ENCODE measurements at regions not wholly inside any gene's neighbourhood (a gene's known extent, or its start where the extent isn't known, plus 50 kb on each side); places are given as distances from the start of the nearest gene placed in this dataset.

DNA sequence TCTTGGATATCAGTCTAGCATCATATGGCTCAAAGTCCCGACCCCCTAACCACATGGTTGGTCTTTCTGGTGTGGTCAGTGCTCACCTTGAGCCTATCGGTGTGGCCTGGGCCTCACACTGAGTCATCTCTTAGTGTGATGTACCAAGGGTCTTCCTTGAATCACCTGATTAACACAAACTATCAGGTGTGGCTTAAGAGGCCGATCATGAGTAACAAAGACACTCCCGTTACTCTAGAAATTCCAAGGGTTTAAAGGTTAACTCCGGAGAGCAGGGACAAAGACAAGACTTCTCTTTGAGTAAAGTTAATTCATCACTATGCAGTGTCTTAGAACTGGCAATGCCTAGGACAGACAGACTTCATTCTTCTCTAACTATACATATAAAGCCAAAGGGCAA, 52.3 kb upstream of the ARMC3 start:
- no peak for DNase-seq (ENCODE audit: insufficient read length, low spot score)
- TF ChIP-seq POLR2A (IDR thresholded peaks at IDR 0.05; ENCODE audit: low read depth, low read length): no peak
- FAIRE-seq: no peak

DNA sequence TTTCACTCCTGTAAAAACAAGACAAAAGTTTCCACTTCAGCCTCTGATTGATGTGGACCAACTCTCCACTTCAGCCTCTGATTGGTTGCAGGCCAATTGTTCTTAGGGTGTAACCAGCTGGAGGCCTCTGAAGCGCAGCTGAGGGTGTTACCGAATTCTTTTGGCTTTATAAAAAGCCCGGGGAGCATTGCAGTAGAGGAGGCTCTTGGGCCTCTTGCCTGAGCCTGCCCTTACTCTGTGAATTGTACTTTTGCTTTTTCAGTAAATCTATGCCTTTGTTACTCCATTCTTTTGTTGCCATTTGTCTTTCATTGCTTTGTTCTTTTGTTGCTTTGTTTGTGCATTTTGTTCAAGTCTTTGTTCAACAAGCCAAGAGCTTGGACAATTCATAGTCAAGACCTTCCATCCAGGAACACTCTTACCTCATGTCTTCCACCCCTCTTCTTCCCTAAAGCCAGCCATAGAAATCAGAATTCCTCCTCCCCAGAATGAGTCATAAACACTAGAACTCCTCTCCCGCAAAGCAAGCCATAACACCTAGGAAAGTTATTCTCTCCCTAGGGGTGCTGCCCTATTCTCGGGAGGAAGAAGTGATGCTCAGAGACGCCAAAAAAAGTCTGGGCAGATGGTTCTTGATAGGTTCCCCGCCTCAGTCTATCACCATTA, 53.5 kb upstream of the ARMC3 start:
- TF ChIP-seq POLR2A (IDR thresholded peaks at IDR 0.05; ENCODE audit: low read depth, low read length): no peak
- DNase-seq (ENCODE audit: insufficient read length, low spot score) (no peak), FAIRE-seq (no peak)

DNA sequence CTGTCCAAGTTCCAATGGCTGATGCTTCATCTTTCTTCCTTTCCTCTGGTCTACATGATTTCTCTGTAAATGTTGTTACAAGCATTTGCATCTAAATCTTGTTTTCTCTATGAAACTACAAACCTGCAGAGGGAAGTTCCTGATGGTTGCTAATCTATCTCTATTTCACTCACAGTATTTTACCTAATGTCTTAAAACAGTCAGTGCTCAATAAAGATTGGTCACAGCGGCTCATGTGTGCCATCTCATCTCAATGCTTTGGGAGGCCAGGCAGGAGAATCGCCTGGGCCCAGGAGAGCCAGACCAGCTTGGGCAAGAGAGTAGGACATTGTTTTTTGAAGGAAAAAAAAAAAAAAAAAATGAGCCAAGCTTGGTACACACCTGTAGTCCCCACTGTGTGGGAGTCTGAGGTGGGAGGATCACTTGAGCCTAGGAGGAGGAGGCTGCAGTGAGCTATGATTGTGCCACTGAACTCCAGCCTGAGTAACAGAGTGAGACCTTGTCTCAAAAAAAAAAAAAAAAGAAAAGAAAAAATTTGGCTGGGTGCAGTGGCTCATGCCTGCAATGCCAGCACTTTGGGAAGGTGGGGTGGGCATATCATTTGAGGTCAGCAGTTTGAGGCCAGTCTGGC, 71.3 kb upstream of the ARMC3 start:
- no peak for TF ChIP-seq POLR2A (IDR thresholded peaks at IDR 0.05; ENCODE audit: low read depth, low read length)
- FAIRE-seq (no peak), DNase-seq (ENCODE audit: insufficient read length, low spot score) (no peak)

DNA sequence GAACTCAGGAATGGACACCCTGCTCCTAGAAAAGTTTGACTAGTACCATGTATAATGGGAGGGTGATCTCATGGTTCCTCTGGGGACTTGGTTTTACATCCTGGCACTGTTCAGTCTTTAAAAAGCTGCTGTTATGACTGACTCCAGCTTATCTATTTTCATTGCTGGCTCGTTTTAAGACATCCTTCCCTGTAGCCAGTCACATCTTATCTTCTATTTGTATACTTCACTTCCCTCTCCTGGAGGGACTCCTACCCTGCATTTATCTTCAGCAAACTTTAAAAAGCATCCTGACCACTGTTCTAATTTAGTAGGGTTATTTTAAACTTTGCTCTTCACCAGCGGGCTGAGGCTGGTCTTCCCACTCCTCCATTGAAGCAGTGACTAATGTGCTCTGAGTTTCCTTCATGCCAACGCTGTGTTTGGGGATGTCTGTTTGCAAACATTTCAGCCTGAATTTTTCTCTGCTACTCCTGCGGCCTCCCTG, 72.9 kb upstream of the ARMC3 start:
- TF ChIP-seq POLR2A (IDR thresholded peaks at IDR 0.05; ENCODE audit: low read depth, low read length): no peak
- FAIRE-seq: no peak
- DNase-seq (ENCODE audit: insufficient read length, low spot score): no peak

DNA sequence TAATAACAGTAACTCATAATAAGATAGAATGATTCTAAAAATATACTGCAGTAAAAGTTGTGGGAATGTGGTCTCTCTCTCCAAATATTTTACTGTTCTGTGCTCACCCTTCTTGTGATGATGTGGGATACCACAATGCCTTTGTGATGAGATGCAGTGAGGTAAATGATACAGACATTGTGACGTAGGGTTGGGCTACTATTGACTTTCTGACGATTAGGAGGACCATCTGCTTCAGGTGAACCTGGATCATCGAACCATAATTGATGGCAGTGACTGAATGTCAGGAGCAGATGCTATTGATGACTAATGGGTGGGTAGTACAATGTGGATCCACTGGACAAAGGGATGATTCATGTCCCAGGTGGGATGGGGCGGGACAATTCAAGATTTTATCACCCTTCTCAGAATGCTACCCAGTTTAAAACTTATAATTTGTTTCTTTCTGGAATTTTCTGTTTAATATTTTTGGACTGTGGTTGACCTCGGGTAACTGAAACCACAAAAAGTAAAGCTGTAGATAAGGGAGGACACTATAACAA, 73.9 kb upstream of the ARMC3 start:
- no peak for FAIRE-seq
- TF ChIP-seq POLR2A (IDR thresholded peaks at IDR 0.05; ENCODE audit: low read depth, low read length): no peak
- DNase-seq (ENCODE audit: insufficient read length, low spot score): no peak

DNA sequence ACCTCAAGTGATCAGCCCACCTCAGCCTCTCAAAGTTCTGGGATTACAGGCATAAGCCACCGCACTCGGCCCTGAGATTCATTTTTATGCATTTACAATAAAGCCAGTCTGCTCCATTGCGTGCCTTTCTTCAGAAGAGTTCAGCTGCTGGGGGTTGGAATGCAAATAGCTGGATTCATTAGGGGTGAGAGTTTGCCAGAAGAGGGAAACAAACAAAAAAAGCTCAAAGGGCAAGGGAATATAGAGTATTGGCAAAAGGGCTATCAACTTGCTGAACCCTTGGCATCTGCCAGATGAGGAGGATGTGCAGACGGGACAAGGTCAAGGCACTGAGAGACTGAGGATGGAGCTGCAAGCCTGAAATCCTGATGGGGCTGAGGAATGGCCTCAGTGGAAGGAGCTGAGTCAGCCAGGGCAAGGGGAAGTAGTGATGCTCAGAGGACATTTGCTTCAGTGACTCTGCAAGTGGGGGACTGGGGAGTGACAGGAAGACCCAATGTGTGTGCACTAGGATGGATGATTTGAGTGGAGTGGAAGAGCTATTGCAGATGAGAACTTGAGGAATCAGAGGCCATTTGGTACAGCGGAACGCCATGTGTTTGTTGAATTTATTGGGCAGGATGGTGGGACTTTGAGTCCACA, 75.0 kb upstream of the ARMC3 start:
- no peak for FAIRE-seq
- no peak for DNase-seq (ENCODE audit: insufficient read length, low spot score)
- TF ChIP-seq POLR2A (IDR thresholded peaks at IDR 0.05; ENCODE audit: low read depth, low read length): no peak

DNA sequence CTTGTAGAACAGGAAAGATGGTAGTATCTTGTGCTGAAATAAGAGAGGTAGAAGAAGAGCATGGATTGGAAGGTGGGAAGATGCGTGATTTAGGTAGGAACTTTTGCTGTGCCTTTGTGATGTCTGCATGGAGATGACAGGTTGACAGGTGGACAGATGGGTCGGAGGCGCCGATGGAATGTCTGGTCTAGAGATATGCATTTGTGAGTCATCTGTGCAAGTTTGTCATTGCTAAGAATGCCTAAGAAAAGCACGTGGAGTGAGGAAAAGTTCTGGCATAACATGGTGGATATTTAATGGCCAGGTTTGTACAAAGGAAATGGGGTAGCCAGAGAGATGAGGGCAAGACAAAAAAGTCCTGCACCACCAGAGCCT, 76.0 kb upstream of the ARMC3 start:
- FAIRE-seq: no peak
- DNase-seq (ENCODE audit: insufficient read length, low spot score): no peak
- TF ChIP-seq POLR2A (IDR thresholded peaks at IDR 0.05; ENCODE audit: low read depth, low read length): no peak

DNA sequence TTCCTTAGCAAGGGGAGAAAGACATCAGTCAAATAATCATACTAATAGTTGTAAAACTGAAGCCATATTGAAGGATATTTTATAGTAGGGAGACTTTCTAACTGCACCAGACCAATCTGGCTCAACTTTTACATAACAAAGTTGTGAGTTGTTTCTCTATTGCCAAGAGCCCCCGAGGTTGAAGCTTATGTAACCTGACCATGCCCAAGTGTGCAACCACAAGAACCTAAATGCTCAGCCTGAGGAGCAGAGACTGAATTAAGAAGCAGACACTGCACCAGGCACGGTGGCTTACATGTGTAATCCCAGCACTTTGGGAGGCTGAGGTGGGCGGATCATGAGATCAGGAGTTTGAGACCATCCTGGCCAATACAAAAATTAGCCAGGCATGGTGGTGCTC, 77.3 kb upstream of the ARMC3 start:
- TF ChIP-seq POLR2A (IDR thresholded peaks at IDR 0.05; ENCODE audit: low read depth, low read length): no peak
- DNase-seq (ENCODE audit: insufficient read length, low spot score): no peak
- FAIRE-seq: no peak

DNA sequence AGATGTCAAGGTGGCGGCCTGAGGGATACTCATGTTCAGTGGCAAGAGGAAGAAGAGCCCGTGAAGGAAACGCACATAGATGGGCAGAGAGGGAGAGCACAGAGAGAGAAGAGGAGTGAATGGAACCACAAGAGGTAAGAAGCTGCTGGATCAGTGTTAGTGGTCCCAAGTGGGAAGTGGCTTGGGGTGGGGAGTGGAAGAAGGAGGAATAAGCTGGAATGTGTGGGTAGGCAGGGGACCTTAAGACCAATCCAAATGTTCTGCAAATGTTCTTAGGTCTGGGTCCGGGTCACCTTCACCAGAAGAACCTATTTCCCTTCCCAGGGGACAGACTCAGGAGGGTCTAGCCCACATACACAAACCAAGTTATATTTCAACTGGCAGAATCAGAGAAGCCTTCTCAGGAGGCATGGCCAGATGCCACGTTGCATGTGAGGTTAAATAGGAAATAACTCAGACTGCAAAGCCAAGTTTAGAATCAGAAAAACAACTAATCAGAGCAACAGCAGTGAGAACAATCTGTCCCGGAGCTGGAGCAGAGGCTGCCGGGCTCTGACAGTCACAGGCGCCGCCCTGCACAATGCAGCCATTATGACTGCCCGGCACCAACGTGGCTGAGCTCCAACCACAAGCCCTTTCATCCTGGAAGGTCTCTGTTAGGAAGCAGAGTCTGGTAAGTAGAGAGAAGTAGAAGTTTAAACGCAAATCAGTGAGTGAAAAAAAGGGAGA, 78.6 kb upstream of the ARMC3 start:
- FAIRE-seq: no peak
- no peak for TF ChIP-seq POLR2A (IDR thresholded peaks at IDR 0.05; ENCODE audit: low read depth, low read length)

DNA sequence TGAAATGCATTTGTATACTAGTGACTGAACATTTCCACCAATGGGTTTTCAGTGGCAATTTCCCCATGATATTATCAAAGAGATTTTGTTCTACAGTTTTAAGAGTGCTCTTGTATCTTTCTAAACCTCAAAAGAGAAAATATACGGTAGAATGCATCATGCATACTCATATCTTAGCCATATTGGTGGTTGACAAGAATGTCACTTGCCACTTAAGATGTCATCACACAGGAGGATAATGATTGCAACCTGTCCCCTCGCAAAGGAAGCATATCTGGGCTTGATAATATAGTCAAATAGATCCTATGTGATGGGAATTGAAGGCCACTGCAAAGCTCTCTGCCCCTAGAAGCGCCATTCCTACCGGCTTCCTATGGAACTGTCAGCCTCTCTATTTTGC, 79.3 kb upstream of the ARMC3 start:
- FAIRE-seq (no peak), DNase-seq (ENCODE audit: insufficient read length, low spot score) (no peak)
- no peak for TF ChIP-seq POLR2A (IDR thresholded peaks at IDR 0.05; ENCODE audit: low read depth, low read length)

More for the DNA sequence above, 78.6 kb upstream of the ARMC3 start:
- DNase-seq (ENCODE audit: insufficient read length, low spot score): peak; percentile 11

DNA sequence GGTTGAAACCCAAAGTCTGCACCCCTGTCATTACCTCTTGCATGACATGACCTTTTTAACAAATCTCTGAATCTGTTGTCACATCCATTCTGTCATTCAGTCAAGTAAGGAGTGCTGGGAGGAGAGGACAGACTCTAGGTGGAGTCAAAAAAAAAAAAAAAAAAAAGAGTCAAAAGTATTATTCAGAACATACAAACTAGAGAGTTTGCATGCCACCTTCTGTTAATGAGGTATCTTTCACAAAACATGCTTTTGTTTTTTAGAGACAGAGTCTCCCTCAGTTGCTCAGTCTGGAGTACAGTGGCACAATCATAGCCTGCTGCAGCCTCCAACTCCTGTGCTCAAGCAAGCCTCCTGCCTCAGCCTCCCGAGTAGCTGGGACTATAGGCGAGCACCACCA, 81.6 kb upstream of the ARMC3 start:
- FAIRE-seq (no peak), DNase-seq (ENCODE audit: insufficient read length, low spot score) (no peak)
- TF ChIP-seq POLR2A (IDR thresholded peaks at IDR 0.05; ENCODE audit: low read depth, low read length): no peak

DNA sequence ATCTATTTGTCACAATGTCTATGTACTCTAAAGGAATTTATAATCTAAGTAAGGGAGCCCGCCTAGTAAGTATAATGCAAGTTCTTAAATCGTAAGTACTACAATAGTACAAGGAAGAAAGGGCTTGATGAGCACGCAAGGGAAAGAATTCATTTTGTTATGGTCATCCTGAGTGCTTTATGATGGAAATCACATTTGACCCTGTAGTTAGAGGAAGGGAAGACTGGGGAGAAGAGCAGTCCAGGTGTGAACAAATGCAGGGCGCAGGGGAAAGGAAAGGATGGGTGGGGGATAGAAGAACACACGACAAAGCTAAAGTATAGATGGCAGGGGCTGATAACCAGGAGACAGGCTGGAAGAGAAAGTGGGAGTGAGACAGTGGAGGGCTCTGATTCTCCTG, 88.2 kb upstream of the ARMC3 start:
- no peak for TF ChIP-seq POLR2A (IDR thresholded peaks at IDR 0.05; ENCODE audit: low read depth, low read length)
- no peak for DNase-seq (ENCODE audit: insufficient read length, low spot score)
- FAIRE-seq: no peak

DNA sequence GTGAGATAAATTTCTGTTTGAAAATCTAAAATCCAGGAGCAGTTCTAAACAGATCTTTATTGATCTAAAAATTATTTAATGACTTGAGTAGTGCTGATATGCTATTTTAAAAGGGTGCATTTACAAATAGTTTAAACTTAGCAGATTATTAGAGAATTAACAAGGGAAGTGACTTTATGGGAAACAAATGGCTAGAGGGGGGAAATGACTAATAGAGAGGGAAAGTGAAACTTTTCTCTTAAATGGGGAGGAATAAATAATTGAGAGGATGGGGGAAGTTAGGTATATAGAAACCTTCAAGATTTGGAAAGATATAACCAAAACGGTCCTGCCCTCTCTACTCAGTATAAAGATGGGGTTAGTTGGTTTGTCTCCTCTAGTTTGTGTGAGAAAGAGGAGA, 90.1 kb upstream of the ARMC3 start:
- no peak for TF ChIP-seq POLR2A (IDR thresholded peaks at IDR 0.05; ENCODE audit: low read depth, low read length)
- FAIRE-seq (no peak), DNase-seq (ENCODE audit: insufficient read length, low spot score) (no peak)

DNA sequence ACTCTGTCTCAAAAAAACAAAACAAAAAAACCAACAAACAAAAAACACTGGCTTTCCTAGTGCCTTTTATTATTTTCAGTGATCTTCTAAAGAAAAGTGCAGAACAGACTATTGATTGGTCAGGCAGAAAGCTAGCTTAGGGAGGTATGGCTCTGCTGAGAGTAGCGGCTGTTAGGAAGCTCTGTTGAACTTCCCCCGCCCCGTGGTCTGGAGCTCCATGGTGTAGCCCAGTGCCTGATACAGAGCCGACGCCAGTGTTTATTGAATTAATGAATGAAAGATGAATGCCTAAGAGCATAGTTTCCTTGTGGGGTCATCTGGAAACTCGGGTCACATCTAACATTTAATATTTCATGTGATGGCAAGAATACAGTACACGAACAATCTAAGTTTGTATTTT, 90.5 kb upstream of the ARMC3 start:
- DNase-seq (ENCODE audit: insufficient read length, low spot score) (no peak), FAIRE-seq (no peak)
- no peak for TF ChIP-seq POLR2A (IDR thresholded peaks at IDR 0.05; ENCODE audit: low read depth, low read length)

Measured in H54 (cell line).